Right lobe of liver (tissue), 4 donors: ENCODE measurements at regions not wholly inside any gene's neighbourhood (a gene's known extent, or its start where the extent isn't known, plus 50 kb on each side); places are given as distances from the start of the nearest gene placed in this dataset.

Experiments
- POLR2A ChIP-seq: fragments of 450-650 bp; IDR thresholded peaks from one replicate; pipeline ENCODE4 v1.6.1; 2017; ENCODE audit warnings: antibody characterized with exemption, mild to moderate bottlenecking
- TF ChIP-seq, protein P1 (sequence below), 4 donors: fragments of 200-600 bp in 3 of 4; fragments of 450-650 bp in 1 of 4; IDR thresholded peaks; one replicate each; pipeline versions ENCODE4 v1.5.1 to v1.8.0; 2016 to 2022; ENCODE audit warnings: antibody characterized with exemption in 4 of 4, mild to moderate bottlenecking in 2 of 4
- donor health status: DM: no; HTN: no; CAD: no.
- donor health status: DM: no; HTN: no; CAD: no.
- donor health status: DM: no; HTN: yes; CAD: no.

DNA sequence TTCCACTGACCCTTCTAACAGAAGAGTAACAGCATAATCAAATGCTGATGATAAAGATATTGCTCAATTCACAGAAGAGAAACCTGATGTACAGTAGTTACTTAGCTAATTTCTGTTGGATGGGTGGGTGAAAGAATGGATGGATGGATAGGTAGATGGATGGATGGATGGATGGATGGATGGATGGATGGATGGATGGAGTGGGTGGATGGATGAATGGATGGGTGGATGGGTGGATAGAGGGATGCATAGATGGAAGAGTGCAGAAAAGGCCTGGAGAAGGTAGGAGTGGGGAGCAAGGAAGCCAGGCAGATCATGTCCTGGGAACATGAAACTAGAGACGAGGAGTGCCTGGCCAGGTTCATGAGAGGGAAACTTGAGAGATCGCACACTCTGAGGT lies 520.9 kb downstream of the BCL11B start:
- TF ChIP-seq, protein P1, sequence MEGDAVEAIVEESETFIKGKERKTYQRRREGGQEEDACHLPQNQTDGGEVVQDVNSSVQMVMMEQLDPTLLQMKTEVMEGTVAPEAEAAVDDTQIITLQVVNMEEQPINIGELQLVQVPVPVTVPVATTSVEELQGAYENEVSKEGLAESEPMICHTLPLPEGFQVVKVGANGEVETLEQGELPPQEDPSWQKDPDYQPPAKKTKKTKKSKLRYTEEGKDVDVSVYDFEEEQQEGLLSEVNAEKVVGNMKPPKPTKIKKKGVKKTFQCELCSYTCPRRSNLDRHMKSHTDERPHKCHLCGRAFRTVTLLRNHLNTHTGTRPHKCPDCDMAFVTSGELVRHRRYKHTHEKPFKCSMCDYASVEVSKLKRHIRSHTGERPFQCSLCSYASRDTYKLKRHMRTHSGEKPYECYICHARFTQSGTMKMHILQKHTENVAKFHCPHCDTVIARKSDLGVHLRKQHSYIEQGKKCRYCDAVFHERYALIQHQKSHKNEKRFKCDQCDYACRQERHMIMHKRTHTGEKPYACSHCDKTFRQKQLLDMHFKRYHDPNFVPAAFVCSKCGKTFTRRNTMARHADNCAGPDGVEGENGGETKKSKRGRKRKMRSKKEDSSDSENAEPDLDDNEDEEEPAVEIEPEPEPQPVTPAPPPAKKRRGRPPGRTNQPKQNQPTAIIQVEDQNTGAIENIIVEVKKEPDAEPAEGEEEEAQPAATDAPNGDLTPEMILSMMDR (IDR thresholded peaks at IDR 0.05): no peak
- no peak for TF ChIP-seq POLR2A
